Breast epithelium (tissue), 3 donors: ENCODE measurements at regions not wholly inside any gene's neighbourhood (a gene's known extent, or its start where the extent isn't known, plus 50 kb on each side); places are given as distances from the start of the nearest gene placed in this dataset.

Experiments used
- CTCF ChIP-seq, 3 donors: fragments of 450-650 bp; IDR thresholded peaks; one replicate each; pipeline ENCODE4 v1.5.1; 2016 to 2017; ENCODE audit warnings: antibody characterized with exemption in 3 of 3, mild to moderate bottlenecking in 3 of 3, moderate library complexity in 3 of 3
- POLR2A ChIP-seq: fragments of 450-650 bp; IDR thresholded peaks from one replicate; pipeline ENCODE4 v1.6.1; 2016; ENCODE audit warnings: antibody characterized with exemption, mild to moderate bottlenecking, moderate library complexity

GRCh38 chr15:100723315-100723801 is 121.0 kb downstream of the ASB7 start:
- TF ChIP-seq CTCF (IDR thresholded peaks at IDR 0.05) (no peak), POLR2A (no peak)
